Non-pigmented ciliary epithelial cell (primary cell): ENCODE measurements at regions not wholly inside any gene's neighbourhood (a gene's known extent, or its start where the extent isn't known, plus 50 kb on each side); places are given as distances from the start of the nearest gene placed in this dataset.

Experiments used
- DNase-seq: peaks from one replicate; pipeline ENCODE4 v3.0.0-alpha.2; 2010; ENCODE audit warnings: low read depth

DNA sequence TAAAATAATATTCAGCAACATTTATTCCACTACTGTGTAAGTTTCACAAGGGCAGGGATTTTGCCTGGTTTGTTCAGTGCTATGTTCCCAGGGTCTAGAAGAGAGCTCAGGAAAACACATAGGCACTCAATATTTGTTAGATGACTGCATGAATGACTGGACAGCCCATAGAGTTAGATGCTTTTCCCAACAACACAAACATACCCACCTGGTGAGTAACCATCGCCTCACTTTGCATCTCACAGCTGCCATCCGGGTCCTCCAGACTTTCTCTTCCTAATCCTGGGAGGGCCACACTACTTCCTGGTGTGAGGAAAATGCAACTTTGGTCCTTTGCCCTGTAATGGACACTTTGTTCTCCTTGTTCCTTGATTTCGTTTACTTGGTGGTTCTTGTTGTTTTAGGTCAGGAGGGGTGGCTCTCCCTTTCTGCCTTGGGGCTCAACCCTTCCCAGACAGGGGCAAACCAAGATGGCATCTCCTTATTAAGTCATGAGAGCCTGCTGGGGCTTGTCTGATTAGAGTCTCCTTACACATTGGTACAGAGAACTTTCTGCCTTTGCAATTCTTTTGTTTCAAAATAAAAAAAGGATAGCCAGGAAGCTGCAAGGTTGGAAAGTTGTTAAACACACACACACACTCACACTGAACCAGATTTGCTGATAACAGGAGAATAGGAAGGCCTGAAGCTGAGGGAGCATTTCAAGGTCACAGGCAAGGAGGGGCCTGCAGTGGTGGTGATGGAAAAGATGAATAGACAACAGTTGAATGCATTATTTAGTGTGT is 190.6 kb downstream of the MID1IP1 start:
- DNase-seq = no peak

DNA sequence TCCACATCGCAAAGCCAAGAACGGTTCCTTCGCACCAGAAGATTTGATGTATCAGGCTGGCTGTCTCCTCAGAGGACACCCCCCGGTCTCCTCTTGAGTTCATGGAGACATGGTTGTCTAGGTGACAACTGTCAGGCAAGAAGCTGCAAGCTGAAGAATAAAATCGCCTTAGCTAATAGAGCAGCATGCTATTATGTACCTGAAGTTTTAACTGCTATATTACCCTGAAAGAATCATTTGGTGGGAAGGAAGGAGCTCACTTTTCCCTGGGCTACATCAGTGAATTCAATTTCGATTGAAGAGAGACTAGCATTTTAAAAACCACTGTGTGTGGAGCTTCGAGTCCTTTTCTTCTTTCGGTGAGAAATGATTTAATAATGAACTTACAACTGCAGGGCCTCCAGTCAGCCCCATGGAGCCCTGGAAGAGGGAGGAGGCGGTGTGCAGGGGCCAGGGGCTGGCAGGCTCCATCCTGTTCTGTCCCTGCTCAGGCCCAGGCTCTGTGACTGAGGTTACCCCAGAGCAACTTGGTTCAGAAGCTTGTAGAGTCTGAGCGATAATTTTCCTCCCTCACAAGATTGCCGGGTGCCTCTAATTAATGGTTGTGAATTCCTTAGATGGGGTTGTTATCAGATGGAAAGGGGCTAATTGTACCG is 191.3 kb downstream of the MID1IP1 start:
- no peak for DNase-seq

DNA sequence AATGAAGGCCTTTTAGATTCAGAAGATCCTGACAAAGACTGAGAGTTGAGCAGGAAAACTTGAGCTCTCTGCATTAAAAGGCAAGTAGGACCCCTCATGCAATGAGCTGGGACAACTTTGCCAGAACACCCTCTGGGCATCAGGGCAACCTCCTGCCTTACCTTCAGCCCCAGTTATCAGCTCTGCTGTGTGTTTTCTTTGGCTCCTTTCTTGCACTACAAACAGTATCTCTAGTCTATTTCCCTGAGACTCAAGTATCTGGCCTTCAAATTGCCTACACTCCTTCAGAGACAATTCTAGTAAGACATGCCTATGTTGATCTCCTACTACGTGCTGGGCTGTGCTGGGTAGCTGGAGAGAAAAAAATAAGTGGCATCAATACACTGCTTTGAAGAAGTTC is 192.2 kb downstream of the MID1IP1 start:
- no peak for DNase-seq

DNA sequence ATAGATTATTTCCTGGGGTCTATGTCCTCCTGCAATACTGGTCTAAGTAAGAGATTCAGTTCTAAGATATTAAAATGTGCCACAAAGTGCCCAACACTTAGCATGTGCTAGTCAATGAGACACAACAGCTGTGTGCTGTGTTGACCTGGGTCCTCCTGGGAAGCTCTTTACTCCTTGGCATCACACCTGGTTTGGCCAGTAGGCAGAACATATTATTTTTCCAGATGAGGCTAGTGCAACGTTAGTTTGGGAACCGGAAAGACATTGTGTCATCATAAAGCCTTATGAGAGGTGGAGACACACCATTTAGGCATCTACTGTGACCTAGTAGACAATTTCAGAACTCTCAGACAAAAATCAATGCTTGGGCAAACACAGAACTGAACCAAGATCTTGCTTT is 197.8 kb downstream of the MID1IP1 start:
- no peak for DNase-seq

DNA sequence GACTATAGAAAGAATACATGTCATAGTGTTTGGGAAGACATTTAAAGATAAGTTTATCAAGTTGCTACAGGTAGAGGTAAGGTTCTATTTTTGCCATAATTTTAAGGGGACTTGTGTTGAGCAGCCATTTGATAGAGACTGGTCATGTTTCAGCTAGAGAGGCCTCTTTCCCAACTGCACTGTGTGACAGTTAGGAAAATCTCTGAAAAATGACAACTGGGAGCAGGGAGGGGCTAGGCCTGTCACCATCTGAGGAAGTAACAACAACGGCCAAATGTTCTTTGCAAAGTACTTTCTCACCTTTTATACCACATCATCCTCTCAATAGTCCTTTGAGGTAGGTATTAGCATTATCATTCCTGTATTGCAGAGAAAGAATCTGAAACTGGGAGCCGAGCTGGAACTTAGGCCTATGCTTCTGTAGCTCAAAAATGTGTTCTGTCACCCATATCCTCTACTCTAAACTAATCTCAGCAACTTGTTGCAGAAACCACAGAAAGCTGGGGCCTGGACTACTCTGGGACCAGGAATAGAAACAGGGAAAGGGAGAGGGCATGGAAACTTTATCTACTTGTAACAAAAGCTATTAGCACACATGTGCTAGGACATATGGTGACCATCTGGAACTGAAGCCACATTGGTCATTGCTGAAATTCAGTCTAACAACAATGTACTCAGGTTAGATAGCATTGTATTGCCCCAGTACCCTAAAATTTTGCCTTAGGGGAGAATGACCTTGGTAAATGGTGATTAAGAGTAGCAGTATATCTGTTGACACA is 198.9 kb downstream of the MID1IP1 start:
- DNase-seq = no peak

DNA sequence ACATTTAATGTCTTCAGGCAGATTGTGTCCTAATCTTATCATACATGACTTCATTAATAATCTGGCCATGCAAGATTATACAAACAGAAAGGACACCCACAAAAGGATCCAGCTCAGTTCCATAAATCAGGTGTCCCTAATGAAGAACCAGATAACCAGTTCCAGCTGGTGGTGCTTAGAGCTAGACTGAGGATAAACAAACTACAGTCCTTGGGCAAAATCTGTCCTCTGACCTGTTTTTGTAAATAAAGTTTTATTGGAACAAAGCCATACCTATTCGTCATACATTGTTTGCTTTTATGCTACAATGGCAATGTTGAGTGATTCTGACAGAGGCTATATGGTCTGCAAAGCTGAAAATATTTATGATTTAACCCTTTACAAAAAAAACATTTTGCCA is 199.5 kb downstream of the MID1IP1 start:
- no peak for DNase-seq

DNA sequence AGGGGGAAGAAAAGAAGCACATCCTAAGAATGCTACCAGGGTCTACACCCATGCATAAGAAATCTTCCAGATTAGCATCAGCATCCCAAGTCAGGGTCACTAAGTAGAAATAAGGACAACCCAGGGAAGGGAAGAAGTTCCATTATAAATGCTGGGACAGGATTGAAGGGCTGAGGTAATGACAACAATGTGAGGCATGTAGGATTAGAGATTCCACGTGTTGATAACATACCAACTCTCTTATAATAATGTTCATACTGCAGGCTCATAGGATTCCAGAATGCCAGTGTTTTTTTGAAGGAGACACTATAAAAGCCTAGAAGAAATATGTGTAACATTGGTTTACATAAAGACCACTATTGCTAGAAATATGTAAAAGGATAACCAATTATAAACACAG is 201.2 kb downstream of the MID1IP1 start:
- DNase-seq = no peak

DNA sequence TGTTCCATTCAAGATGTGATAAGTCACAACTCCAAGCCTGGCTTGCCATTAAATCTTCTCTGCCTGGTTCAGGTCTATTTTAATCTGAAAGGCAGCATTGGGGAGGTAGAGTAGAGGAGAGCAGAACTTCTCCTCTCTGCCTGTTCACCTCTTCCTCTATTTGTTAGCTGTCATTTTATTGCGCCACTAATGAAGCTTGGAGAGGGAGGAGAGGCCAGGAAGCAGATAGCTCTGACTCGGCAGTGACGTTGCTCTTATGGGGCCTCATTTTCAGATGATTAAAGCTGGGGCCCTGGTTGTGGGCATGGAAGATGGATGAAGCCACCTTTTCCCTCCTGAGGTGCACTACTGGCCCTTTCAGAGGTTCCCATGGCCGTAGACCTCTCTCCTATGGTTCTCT is 207.3 kb downstream of the MID1IP1 start:
- no peak for DNase-seq

DNA sequence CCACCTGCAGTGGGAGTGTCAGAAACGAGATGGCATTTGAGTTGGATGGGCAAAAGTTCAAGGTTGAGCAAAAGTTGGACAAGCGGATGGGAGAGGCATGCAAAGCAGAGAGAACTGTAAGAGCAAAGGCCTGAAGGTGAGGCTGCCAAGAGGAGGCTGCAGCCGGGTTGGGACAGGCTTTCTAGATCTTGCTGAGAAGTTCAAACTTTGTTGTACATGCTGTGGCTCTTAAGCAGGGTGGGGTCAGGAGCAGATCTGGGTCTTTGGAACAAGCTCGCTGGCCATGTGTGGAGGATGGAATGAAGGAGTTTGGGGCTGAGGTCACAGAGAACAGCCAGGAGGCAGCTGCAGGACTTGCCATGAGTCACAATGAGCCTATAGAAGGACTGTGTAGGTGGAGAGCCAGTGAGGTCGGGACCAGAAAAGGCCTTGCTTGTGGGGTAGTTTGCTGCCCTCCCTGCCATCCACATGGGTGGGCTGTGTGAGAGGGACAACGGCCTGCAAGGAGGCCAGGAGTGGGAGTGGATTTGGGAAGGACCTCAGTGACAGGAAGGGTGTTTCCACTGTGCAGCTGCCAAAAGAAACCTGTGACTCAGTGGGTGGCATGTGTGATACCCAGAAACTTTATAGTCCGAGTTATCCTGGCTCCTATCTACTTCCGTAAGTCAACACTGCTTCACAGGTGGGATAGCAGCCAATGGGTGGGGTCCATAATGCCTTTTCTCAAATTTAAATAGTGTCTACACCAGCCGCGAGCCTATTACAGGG is 210.4 kb downstream of the MID1IP1 start:
- no peak for DNase-seq

DNA sequence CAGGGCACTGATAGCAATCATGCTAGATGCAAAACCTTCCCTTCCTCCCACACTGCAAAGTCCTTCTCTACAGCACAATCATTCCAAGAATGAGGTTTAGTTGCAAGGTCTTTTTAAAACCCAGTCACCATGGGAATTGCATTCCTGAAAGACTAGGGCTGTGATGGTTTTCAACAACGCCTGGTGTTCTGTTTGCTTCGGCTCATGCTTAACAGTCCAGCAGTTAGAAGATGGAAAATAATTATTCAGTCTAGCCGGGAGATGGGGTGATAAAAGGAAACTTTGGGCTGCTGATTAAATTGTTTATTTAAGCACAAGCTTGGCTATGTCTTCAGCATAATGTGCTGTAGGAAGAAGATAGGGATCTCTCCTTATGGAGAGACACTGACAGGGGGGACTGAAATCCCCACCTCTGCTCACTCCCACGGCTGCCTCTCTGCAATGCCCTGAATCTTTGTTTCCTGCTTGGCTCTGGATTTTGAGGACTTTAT is 211.4 kb downstream of the MID1IP1 start:
- no peak for DNase-seq

DNA sequence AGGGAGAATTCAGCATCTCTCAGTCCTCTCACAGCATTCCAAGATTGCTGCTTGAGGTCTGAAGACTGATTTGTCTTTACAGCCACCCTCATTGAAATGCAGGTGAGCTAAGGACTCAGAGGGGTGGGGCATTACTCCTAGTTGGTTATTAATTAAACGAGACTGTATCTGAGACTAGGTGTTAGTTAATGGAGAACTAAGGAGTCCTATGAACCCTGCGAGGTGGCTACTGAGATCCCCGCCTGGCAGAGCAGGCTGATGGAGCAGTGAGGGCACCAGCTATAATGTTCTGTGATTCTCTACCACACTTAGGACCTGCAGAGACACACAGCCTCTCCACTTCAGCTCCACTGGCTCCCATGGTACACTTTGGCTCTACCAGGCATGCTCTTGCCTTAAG is 215.3 kb downstream of the MID1IP1 start:
- DNase-seq = no peak

DNA sequence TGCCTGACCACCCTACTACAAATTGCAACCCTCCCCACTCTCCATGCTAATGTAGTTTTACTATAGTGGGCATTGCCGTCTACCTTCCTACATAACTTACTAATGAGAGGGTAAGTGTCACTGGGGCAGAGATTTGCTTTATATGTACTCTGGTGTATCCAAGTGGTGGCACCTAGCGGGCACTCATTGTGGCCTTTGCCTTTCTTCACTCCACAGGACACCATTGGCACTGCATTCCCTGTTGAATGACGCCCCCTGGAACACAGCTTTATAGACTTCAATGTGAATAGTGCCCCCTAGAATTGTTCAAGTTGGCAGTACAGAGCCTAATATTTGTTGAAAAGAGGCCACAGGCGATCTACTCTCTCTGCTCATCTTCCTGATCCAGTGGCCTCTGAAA is 215.8 kb downstream of the MID1IP1 start:
- no peak for DNase-seq

DNA sequence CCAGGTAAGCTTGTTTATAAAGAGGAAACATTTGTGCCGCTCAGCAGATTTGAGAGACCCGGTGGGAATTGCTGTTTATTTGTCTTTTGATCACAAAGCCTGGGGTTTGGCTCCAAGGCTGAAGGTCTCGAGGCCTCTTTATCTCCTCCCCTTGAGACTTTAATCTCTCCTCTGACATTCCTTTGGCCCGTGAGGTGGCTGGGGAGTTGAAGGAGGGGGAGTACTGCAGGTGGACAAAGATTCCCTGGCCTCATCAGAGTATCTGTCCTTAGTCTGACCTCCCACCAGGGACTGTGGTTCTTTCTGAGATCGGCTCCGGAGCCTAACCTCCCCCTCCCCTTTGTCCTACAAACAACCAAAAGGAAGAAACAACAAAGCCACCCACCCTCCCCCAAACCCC is 216.5 kb downstream of the MID1IP1 start:
- DNase-seq = no peak

DNA sequence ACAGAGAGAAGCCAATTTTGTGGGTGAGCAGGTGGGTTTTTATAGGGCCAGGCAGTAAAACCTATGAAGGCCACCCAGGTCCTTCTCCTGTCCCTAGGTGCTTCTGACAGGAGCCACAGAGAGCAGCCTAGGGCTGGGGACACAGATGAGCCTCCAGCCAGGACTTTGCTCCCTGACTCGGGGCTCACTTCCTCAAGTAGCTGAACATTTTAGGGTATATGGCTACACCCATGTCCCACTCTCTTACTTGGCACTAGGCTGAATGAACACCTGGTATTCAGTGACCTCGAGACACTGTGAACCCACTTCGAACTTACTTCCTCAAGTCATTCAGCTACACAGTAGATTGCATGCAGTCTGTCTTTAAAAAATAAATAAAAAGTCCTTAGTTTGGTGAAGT is 217.3 kb downstream of the MID1IP1 start:
- DNase-seq = no peak

DNA sequence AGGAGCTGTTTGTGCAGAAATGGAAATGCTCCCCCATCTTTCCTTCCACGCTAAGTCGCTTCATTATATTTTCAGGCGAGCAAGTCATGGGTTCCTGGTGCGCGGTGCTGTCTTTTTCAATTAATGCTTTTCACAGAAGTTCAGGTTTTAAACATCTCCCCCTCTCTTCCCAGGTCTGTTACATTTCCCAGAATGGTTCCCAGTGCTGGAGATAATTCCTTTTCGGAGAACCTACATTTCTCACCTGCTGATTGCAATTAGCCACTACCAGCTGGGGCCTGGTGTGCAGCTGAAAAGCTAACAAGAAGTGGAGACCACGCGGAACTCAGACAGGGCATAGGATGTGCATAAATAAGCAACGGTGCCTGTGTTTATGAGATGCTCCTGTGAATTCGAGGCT is 217.8 kb downstream of the MID1IP1 start:
- DNase-seq = no peak

DNA sequence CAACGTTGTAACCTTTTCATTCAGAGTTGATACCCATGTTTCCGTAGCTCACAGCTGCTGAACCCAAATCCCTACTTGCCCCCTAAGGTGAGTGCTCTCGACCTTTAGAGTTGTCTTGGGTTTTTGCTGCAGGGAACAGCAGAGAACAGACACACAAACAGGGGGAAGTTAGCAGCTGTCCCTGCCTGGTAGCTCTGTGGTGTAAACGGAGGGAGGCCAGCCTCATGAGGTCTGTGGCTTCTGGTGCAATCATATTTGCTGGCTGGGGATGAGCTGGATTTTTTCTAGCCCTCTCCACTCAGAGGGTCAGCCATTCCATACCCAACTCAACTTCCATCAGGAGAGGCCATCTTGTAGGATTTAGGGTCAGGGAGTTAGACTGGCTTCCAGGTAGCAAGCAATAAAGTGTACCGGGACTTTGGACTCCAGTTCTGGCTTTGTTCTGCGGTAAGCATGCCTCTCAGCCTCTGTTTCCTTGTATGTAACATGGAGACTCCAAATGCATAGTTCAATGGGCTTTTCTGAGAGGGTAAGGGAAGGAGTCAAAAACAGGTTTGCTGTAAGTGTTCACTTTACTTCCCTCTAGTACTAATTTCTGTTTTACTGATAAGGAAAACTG is 218.9 kb downstream of the MID1IP1 start:
- DNase-seq = no peak

DNA sequence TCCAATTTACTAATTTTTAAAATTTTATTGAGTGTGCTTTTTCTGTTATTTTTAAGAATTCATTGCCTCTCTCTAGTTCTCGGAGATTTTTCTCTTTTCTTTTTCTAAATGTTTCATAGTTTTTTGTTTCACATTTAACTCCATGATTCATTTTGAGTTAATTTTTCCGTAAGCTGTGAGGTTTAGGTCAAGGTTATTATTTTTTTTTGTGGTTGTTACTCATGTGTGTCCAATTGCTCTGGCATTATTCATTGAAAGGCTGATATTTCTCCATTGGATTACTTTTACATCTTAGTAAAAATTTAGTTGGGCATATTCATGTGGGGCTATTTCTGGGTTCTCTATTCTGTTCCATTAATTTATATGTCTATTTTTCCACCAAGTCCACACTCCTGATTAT is 220.8 kb downstream of the MID1IP1 start:
- DNase-seq = no peak

DNA sequence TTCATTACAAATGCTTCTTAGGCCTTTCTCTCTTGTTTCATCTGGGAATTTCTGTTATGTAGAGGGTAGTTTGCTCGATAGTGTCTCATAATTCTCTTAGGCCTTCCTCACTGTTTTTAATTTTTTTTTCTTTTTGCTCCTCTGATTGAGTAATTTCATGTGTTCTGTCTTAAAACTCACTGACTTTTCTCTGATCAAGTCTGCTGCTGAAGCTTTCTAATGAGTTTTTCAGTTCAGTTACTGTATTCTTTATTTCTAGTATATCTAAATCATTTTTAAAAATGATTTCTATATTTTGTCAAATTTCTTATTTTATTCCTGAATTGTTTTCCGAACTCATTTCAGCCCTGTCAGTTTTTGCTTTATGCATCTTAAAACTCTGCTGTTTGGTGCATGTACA is 228.0 kb downstream of the MID1IP1 start:
- no peak for DNase-seq

DNA sequence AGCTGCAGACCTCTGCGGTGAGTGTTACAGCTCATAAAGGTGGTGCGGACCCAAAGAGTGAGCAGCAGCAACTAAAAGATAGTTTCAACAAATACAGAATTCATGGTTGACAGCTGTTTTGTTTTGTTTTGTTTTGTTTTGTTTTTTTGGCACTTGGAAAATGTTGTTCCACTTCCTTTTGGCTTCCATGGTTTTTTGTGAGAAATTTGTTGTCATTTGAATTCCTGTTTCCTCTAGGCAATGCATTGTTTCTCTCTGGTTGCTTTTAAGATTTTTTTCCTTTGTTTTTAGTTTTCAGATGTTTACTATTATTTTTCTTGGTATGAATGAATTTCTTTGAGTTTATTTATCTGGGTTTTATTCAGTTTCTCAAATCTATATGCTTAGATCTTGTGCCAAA is 229.4 kb downstream of the MID1IP1 start:
- DNase-seq = no peak

DNA sequence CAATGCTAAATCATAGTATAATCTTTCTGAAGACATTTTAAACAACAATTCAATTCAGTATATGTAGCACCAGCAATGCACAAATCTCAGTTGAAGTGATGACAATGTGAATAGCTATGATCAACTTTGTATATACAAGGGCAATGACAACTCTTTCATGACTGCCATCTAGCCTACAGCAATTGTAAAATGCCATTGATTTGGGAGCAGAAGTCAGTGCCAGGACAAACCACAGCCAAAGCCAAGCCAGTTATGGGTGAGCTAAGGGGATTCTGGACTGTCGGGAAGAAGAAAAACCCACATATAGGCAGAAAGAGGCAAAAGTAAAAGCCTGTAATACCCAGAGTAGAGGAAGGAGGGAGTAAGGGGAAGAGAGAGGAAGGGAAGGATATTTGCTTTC is 238.6 kb downstream of the MID1IP1 start:
- DNase-seq = no peak

DNA sequence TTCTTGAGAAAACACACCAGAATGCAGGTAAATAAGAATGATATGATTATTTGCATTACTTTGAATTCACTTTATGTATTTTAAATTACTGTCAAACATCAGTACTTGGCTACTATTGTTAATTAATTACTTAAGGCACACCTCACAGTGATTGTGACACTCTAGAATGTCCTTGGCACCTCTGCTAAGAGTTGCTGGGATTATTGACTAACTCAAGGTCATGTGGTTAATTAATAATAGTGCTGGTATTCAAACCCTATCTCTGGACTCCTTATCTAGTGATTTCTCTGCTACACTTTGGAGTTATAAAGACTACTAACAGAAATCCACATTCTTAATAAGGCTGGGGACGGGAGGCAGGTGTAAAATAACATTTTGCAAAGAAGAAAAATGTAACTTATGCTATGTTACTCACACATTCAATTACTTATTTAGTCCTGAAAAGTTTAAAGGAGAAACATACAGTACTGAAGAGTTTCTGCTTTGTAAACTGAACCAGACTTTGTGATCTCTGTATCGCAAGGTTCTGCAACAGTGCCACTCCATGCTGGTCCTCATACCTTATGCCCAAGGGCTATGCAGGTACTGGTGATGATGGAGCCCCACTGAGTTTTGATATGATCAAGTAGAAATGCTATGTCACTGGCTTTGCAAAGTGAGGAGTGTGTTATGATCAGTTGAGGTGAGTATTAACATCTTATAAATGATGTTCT is 242.7 kb downstream of the MID1IP1 start:
- no peak for DNase-seq
